ENCODE measurements at regions not wholly inside any gene's neighbourhood (a gene's known extent, or its start where the extent isn't known, plus 50 kb on each side); places are given as distances from the start of the nearest gene placed in this dataset.

DNA sequence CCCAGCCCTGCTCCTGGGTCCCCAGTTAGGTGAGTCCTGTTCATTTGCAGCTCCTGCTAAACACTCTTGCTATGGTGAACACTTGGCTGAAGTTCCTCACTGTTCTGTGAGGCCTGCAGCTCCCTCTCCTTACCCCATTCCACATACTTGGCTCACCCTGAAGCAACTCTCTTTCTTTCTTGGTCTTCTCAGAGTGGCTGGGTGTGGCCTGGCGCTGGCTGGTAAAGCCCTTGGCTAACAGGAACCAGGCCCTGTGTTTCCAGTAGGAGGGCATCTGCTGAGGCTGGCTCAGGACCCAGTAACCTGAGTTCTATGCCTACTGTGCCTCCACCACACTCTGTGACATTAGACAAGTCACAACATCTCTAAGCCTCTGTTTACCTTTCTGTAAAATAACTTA, 53.1 kb upstream of the COL13A1 start:
- no peaks in the 10 kb centered on the region for H3K27me3 ChIP-seq (ENCODE audit: control insufficient read depth, insufficient read depth, low read length)
- no peaks in the 10 kb centered on the region for H3K9me3 ChIP-seq (ENCODE audit: control insufficient read depth in 2 of 3, insufficient read depth in 1 of 3, low read length in 3 of 3)
- intact Hi-C loops (cut with DNase I), result no loop called here
- no peak overlapping the region for H3K9ac ChIP-seq (ENCODE audit: low read length in 3 of 3)
- H3K27ac ChIP-seq (ENCODE audit: low read depth in 2 of 2, low read length in 2 of 2), result no peak overlapping the region
- H3K4me3 ChIP-seq (ENCODE audit: low read length in 3 of 3), result no peak overlapping the region
- FAIRE-seq (no peak), DNase-seq (no peak)
- no peaks in the 10 kb centered on the region for H3K36me3 ChIP-seq (ENCODE audit: control insufficient read depth in 2 of 3, insufficient read depth in 3 of 3, low read length in 3 of 3)
- no peaks in the 10 kb centered on the region for H3K4me1 ChIP-seq (ENCODE audit: control insufficient read depth in 2 of 3, insufficient read depth in 2 of 3, low read depth in 1 of 3, low read length in 3 of 3)
- TF ChIP-seq, protein P1, sequence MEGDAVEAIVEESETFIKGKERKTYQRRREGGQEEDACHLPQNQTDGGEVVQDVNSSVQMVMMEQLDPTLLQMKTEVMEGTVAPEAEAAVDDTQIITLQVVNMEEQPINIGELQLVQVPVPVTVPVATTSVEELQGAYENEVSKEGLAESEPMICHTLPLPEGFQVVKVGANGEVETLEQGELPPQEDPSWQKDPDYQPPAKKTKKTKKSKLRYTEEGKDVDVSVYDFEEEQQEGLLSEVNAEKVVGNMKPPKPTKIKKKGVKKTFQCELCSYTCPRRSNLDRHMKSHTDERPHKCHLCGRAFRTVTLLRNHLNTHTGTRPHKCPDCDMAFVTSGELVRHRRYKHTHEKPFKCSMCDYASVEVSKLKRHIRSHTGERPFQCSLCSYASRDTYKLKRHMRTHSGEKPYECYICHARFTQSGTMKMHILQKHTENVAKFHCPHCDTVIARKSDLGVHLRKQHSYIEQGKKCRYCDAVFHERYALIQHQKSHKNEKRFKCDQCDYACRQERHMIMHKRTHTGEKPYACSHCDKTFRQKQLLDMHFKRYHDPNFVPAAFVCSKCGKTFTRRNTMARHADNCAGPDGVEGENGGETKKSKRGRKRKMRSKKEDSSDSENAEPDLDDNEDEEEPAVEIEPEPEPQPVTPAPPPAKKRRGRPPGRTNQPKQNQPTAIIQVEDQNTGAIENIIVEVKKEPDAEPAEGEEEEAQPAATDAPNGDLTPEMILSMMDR (IDR thresholded peaks at IDR 0.05; ENCODE audit: borderline replicate concordance, extremely low read depth, insufficient read depth), result no peak

DNA sequence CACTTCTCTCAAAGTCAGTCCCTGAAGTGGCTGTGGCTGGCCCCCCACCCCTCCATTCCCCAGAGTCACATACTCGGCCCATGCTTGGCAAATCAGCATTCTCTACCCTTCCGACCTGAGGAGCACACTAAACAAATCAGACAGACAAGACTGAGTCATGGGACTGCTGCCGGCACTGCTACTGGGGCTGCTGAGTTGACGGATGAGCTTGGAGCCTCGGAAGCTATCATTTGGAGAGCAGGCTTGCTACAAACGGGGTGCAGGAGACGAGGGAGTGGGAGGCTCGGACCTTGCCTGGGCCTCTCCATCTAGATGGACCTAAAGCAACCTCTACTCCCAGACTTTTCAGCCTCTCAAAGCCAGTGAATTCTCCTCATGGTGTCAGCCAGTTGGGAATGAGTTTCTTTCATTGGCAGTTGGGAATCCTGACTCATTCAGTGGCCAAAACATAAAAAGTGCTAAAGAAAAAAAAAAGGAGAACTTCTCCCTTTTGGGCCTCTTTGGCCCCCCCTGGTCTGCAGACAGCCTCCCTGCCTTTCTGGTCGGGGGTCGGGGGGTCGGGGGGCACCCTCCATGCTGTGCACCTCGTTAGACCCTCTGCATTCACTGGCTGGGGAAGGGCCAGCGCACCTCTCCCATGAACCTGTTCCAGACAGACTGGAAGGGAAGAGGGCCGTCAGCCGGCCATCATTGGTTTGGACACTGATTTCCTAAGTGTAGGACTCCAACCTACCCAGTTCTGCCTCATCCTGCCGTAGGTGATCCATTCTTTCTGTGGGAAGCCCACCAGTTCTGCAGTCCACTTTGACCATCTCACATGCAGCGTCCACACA, 52.3 kb upstream of the COL13A1 start:
- DNase-seq (no peak), FAIRE-seq (no peak)
- Histone ChIP-seq H3K27me3 (ENCODE audit: control insufficient read depth, insufficient read depth, low read length) (no peaks in the 10 kb centered on the region), H3K27ac (ENCODE audit: low read depth in 2 of 2, low read length in 2 of 2) (no peak overlapping the region), H3K9me3 (ENCODE audit: control insufficient read depth in 2 of 3, insufficient read depth in 1 of 3, low read length in 3 of 3) (no peaks in the 10 kb centered on the region), H3K36me3 (ENCODE audit: control insufficient read depth in 2 of 3, insufficient read depth in 3 of 3, low read length in 3 of 3) (no peaks in the 10 kb centered on the region), H3K4me1 (ENCODE audit: control insufficient read depth in 2 of 3, insufficient read depth in 2 of 3, low read depth in 1 of 3, low read length in 3 of 3) (no peaks in the 10 kb centered on the region), H3K4me3 (ENCODE audit: low read length in 3 of 3) (no peak overlapping the region), H3K9ac (ENCODE audit: low read length in 3 of 3) (no peak overlapping the region)
- intact Hi-C loops (cut with DNase I), result no loop called here
- TF ChIP-seq, protein P1 (IDR thresholded peaks at IDR 0.05; ENCODE audit: borderline replicate concordance, extremely low read depth, insufficient read depth), result no peak

DNA sequence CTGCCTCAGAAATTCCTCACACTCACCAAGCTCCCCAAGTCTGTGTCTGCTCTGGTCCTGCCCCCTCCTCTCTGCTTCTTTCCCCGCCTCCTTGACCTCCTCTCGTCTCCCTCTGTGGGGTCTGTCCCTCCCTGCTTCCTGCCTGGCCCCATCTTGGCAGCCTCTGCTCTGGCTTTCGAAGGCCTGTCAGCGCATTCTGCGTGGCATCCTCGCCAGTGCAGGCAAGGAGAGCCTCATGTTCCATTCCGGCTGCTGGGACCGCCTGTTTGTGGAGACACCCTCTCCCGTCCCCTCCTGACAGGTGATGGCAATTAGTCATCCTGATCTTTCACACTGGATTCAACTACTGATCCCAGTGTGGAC, 51.7 kb upstream of the COL13A1 start:
- TF ChIP-seq, protein P1 (IDR thresholded peaks at IDR 0.05; ENCODE audit: borderline replicate concordance, extremely low read depth, insufficient read depth), result no peak
- Histone ChIP-seq H3K9ac (ENCODE audit: low read length in 3 of 3) (no peak overlapping the region), H3K36me3 (ENCODE audit: control insufficient read depth in 2 of 3, insufficient read depth in 3 of 3, low read length in 3 of 3) (no peaks in the 10 kb centered on the region), H3K27me3 (ENCODE audit: control insufficient read depth, insufficient read depth, low read length) (no peaks in the 10 kb centered on the region), H3K9me3 (ENCODE audit: control insufficient read depth in 2 of 3, insufficient read depth in 1 of 3, low read length in 3 of 3) (no peaks in the 10 kb centered on the region), H3K27ac (ENCODE audit: low read depth in 2 of 2, low read length in 2 of 2) (no peak overlapping the region), H3K4me3 (ENCODE audit: low read length in 3 of 3) (no peak overlapping the region), H3K4me1 (ENCODE audit: control insufficient read depth in 2 of 3, insufficient read depth in 2 of 3, low read depth in 1 of 3, low read length in 3 of 3) (no peaks in the 10 kb centered on the region)
- intact Hi-C loops (cut with DNase I), result no loop called here
- peak in 2 of 5 donors; percentile 31 to 57 for DNase-seq
- FAIRE-seq, result no peak
